ENCODE measurements at regions not wholly inside any gene's neighbourhood (a gene's known extent, or its start where the extent isn't known, plus 50 kb on each side); places are given as distances from the start of the nearest gene placed in this dataset.
"Not testable (repeated sequence)": the region's sequence is repeated elsewhere in the genome, so short reads cannot be mapped to it uniquely, and the experiment has no call there.

- DNase-seq (ENCODE audit: low spot score): no peak
These were observed 404.7 kb upstream of the PODXL start for GRCh38 chr7:131961054-131961680.

- DNase-seq (ENCODE audit: low spot score): no peak
These were observed 402.8 kb upstream of the PODXL start for GRCh38 chr7:131959106-131959812.

GRCh38 chr7:131957338-131958020 is 401.1 kb upstream of the PODXL start:
- no peak for DNase-seq (ENCODE audit: low spot score)

GRCh38 chr7:131956864-131957263 is 400.4 kb upstream of the PODXL start:
- DNase-seq (ENCODE audit: low spot score): no peak

GRCh38 chr7:131955679-131956078 is 399.3 kb upstream of the PODXL start:
- no peak for DNase-seq (ENCODE audit: low spot score)

GRCh38 chr7:131953184-131953583 is 396.8 kb upstream of the PODXL start:
- no peak for DNase-seq (ENCODE audit: low spot score)

- DNase-seq (ENCODE audit: low spot score): no peak
These were observed 395.9 kb upstream of the PODXL start for GRCh38 chr7:131952365-131952764.

GRCh38 chr7:131950758-131951157 is 394.3 kb upstream of the PODXL start:
- no peak for DNase-seq (ENCODE audit: low spot score)

- no peak for DNase-seq (ENCODE audit: low spot score)
These were observed 393.2 kb upstream of the PODXL start for GRCh38 chr7:131949659-131950058.

- DNase-seq (ENCODE audit: low spot score): peak; percentile 67
These were observed 392.1 kb upstream of the PODXL start for GRCh38 chr7:131948434-131949053.

GRCh38 chr7:131947661-131948060 is 391.2 kb upstream of the PODXL start:
- DNase-seq (ENCODE audit: low spot score): no peak

GRCh38 chr7:131945957-131946544 is 389.6 kb upstream of the PODXL start:
- no peak for DNase-seq (ENCODE audit: low spot score)

- DNase-seq (ENCODE audit: low spot score): peak; percentile 84
These were observed 389.0 kb upstream of the PODXL start for GRCh38 chr7:131945313-131945911.

GRCh38 chr7:131944556-131945069 is 388.2 kb upstream of the PODXL start:
- no peak for DNase-seq (ENCODE audit: low spot score)

- DNase-seq (ENCODE audit: low spot score): no peak
These were observed 387.2 kb upstream of the PODXL start for GRCh38 chr7:131943646-131944045.

GRCh38 chr7:131943211-131943610 is 386.8 kb upstream of the PODXL start:
- no peak for DNase-seq (ENCODE audit: low spot score)

GRCh38 chr7:131942287-131943150 is 386.1 kb upstream of the PODXL start:
- no peak for DNase-seq (ENCODE audit: low spot score)

GRCh38 chr7:131941291-131941690 is 384.9 kb upstream of the PODXL start:
- no peak for DNase-seq (ENCODE audit: low spot score)

- no peak for DNase-seq (ENCODE audit: low spot score)
These were observed 384.3 kb upstream of the PODXL start for GRCh38 chr7:131940621-131941165.

GRCh38 chr7:131938788-131939187 is 382.4 kb upstream of the PODXL start:
- DNase-seq (ENCODE audit: low spot score): not testable (repeated sequence)

All from AG20443 (cell line).